ENCODE measurements at regions not wholly inside any gene's neighbourhood (a gene's known extent, or its start where the extent isn't known, plus 50 kb on each side); places are given as distances from the start of the nearest gene placed in this dataset.
"Not testable (repeated sequence)": the region's sequence is repeated elsewhere in the genome, so short reads cannot be mapped to it uniquely, and the experiment has no call there.

DNA sequence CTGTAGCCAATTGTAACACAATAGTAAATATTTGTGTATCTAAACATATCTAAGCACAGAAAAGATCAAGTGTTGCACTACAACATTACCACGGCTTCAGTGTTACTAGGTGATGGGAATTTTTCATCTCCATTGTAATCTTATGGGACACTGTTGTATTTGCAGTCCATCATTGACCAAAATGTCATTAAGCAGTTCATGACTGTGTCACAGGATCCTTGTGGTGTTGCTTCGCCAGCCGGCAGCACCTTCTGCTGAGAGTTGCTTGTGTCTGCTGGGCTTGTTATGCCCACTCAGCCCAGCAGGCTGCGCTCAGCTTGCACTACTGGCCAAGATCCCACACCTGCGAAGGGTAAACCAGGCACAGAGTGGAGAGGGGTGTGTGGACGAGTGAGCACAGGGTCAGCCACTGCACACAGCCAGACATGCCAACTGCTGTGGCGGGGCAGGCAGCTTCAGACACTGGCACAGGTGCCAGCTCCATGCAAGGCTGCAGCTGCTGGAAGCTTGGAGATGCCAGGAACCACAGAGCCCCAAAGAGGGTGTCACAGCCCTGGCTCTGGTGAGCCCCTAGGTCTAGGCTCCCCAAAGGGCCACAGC lies 273.7 kb downstream of the CETN3 start:
- no peak for DNase-seq (ENCODE audit: low read depth in 2 of 3, low spot score in 2 of 3)

DNA sequence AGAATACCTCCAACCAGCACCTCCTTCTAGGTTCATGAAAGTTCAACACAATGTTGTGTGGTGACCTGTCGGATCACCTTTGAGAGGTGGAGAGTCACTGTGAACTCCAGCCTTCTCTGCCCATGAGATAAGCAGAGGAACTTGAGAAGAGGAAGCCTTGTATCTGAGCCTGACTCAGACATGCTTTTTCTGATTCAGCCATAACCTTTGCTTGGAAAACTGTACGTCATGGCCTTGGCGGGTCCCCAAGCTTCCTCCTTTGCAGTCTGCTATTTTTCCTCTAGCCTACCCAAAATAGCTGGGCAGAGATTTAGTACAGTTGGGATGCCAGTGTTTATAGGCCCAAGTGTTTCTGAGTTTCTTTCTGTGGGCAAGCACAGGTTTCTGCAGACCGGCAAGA lies 274.7 kb downstream of the CETN3 start:
- DNase-seq (ENCODE audit: low read depth in 2 of 3, low spot score in 2 of 3), result no peak

DNA sequence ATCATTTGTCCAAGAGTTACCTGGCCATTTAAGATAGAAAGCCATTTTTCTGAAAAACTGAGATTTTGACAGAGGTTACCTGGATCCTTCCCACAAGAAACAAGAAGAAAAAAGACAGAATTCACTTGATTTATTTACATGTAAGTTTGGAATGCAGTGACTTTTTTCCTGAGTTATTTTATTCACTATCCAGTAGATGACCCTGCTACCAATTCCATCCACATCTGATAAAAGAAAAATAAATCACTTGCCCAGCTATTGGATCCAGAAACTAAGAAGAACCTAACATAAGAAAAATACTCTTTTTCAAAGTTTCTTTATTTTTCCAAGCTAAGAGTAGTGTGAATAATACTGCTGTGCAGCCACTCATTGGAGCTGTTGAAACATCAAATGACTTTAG lies 275.2 kb downstream of the CETN3 start:
- no peak for DNase-seq (ENCODE audit: low read depth in 2 of 3, low spot score in 2 of 3)

DNA sequence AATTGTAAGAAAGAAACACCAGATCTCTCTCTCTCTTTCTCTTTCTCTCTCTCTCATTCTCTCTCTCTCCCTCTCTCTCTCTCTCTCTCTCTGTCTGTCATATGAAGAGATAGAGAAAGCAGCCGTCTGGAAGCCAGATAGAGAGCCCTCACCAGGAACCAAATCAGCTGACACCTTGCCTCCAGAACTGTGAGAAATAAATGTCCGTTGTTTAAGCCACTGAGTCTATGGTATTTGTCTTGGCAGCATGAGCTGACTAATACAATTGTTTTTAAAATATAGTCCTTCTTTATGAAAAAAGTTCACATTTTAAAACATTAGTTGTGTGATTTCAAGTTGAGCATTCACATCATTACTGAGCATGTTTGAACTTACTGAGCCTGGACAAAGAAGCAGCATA lies 275.6 kb downstream of the CETN3 start:
- DNase-seq (ENCODE audit: low read depth in 2 of 3, low spot score in 2 of 3), result no peak

DNA sequence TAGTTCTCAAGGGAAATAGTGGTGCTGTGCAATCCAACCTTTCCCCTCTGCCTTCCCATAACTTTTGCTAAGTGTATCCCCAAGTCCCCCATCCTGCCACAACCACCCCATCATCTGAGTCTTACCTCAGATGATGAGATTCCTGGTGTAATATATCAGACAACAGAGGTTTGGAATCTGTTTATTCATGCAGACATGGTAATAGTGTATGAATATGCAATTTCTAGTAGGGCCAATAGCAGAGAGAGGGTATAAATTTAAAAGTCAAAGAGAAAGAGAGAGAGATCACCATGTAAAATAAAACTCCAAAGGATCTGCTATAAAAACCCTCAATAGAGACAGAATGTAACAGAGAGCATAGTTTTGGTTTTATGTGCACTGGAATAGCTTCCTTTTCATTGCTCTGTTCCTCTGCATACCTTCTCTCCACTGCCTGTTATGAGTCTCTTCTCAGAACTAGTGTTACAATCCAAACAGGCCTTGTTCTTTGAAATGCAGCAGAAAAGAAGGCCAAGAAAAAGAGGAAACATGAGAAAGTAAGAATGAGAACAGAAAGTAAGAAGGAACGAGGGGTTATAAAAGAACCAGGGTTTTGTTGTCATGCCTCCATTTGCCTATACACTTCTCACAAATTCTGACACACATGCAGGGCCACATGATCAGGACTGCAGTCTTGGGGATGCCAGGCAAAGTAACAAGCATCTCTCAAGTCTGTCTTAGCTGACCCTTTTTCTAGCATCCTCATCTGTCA lies 278.0 kb downstream of the CETN3 start:
- no peak for DNase-seq (ENCODE audit: low read depth in 2 of 3, low spot score in 2 of 3)

DNA sequence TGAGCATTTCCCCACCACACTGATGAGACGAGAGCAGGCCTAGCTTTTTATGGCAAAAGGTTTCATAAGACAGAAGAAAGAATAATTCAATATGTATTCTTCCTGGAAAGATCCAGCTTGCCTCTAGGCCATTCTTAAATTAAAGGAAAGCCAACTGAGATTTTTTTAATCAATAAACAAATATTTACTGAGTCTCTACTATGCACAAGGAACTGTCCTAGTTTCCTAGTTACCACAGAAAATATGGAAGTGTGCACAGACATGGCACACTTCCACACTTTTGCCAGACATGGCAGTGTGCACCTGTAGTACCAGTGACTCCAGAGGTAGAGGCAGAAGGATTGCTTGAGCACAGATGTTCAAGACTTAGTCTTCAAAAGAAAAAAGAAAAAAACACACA lies 281.0 kb downstream of the CETN3 start:
- DNase-seq (ENCODE audit: low read depth in 2 of 3, low spot score in 2 of 3), result no peak

DNA sequence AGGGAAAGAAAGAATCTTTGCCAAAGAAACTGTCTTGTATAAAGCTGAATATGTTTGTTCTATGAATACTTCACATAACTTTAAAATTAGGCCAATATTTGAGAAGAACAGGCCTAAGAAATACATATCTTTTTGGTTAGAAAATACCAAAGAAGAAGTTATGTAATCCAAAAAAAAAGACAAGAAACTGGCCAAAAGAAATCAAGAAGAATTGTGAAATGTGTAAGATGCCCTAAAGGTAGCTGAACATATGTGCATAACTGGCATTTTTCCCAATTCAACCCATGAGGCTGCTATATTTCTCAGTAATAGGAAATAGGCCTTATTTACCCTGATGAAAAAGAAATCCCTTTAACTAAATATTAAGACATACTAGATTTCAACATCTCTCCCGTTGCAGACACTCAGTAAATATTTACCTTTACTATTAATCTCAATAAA lies 290.0 kb downstream of the CETN3 start:
- DNase-seq (ENCODE audit: low read depth in 2 of 3, low spot score in 2 of 3), result no peak

DNA sequence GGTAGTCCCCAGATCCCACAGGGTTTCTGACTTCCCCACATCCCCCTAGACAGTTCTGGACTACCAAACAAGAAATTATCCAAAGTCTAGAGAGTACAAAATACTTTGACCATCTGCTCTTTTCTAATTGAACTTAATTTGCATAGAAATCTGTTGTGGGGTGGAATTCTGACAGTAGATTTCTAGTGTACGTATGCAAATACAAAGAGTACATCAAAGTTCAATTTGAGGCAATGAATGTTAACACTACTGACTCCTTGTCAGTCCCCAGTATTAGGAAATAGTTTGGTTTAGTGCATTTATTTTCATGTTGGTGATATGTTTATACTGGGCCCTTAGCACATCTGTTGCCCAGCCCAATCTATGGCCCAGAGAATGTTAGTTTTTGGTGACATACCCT lies 292.6 kb downstream of the CETN3 start:
- no peak for DNase-seq (ENCODE audit: low read depth in 2 of 3, low spot score in 2 of 3)

DNA sequence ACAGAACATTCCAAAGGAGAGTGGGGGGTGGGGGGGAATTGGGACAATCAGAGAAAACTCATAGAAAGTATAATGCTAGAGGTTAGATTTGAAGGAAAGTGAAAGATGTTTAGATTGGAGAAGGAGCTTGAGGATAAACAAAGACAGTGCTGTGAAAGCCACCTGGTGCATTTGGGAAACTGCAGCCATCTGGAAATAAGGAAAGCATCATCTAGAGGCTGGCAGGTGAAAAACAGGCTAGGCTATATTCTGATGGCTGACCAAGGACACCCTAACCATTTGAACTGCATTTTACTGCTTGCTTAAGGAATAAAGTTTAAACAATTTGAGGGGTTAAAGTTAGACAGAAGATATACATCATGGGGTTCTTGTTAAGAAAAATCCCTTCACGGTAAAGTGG lies 296.4 kb downstream of the CETN3 start:
- DNase-seq (ENCODE audit: low read depth in 2 of 3, low spot score in 2 of 3), result no peak

DNA sequence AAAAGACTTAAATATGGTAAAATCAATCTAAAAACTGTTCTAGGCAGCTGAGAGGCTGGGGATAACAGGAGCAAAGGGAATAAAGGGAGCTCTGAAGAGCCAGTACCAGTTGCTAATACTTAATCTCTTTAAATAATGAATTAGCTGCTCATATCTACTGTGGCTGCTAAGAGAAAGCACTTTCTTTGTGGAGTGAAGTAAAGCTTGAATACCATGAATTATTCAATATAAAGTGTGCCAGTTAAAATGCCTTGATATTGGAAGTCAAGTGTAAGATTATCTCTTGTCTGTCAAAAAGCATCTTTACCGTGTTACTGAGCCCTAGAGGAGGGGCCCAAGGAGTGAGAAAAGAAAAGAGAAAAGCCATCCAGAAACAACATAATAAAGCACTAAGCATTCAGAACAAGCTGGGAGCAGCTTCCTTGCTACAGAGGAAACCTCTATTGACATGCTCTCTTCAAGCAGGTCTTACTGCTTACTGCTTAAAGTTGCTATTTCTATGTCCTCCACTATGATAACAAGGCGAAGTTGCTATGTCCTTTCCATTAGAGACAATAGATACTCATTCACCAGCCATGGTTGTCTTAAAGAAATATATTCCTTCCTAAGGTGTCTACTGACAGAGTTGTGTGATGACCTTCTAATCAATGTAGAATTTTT lies 297.4 kb downstream of the CETN3 start:
- no peak for DNase-seq (ENCODE audit: low read depth in 2 of 3, low spot score in 2 of 3)

DNA sequence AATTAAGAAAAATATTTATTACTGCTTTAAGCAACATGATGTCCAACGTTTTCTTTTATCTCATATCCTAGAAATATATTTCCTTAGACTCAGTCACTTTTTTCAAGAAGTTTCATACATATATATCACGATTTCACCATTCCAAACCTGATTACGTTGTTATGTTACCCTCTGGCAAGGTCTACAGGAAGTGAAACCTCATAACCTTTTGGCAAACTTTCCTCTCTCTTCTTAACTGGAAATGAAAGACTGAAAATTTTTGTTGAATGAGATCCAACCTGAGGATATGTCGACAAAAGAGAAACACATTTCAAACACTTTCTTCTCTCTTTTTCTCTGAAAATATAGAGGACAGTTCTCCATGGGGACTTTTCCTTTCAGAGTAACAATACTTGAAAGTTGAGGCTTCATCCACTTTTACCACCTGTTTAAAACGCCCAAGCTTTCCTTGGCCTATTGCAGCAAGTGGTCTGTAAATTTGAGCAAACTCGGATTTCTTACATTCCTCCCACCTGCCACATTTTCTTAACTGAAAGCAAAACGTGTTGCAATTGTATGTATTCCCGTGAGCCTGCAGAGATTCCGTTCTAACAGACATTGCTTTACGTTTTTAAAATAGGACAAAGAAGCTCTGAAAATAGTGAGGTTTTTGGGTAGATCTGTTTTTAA lies 298.1 kb downstream of the CETN3 start:
- no peak for DNase-seq (ENCODE audit: low read depth in 2 of 3, low spot score in 2 of 3)

DNA sequence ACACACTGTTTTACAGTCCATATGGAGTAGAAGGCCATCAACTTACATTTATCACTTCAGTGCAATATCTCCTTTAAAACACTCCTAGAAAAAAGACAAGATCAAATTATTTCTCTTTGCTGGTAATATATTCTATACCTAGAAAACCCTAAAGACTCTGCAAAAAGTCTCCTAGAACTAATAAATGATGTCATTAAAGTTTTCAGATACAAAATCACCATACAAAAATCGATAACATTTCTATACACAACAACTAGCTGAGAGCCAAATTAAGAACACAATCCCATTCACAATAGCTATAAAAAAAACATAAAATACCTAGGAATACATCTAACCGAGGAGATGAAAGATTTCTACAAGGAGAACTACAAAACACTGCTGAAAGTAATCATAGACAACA lies 300.3 kb downstream of the CETN3 start:
- DNase-seq (ENCODE audit: low read depth in 2 of 3, low spot score in 2 of 3), result no peak

DNA sequence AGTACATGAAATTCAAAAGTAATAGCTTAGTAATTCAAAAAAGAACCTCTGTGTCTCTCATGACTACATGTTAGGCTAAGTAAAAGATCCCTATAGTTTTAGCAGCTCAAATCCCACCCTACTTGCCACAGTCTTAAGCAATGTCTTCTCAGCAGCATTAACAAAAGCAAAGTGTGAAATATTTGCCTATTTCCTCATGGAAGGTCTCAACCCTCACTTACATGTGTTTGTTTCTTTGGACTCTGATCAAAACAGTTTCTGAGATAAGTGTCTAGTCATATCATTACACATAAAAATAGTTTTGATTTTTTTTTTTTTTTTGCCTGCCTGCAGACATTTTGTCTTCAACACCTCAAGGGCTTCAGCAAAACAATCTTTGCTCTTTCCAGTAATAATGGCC lies 310.5 kb downstream of the CETN3 start:
- DNase-seq (ENCODE audit: low read depth in 2 of 3, low spot score in 2 of 3), result no peak

DNA sequence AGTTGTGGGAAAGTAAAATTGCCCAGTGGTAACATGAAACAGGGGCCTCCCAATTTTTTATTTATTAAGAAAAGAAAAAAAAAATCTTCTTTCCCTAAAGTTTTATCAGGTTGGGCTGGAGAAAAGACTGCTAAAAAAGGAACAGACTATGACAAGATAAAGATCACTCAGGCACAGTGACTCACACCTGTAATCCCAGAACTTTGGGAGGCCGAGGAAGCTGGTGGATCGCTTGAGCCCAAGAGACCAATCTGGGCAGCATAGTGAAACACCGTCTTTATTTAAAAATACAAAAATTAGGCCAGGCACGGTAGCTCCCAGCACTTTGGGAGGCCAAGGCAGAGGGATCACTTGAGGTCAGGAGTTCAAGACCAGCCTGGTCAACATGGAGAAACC lies 312.5 kb downstream of the CETN3 start:
- DNase-seq (ENCODE audit: low read depth in 2 of 3, low spot score in 2 of 3), result no peak

DNA sequence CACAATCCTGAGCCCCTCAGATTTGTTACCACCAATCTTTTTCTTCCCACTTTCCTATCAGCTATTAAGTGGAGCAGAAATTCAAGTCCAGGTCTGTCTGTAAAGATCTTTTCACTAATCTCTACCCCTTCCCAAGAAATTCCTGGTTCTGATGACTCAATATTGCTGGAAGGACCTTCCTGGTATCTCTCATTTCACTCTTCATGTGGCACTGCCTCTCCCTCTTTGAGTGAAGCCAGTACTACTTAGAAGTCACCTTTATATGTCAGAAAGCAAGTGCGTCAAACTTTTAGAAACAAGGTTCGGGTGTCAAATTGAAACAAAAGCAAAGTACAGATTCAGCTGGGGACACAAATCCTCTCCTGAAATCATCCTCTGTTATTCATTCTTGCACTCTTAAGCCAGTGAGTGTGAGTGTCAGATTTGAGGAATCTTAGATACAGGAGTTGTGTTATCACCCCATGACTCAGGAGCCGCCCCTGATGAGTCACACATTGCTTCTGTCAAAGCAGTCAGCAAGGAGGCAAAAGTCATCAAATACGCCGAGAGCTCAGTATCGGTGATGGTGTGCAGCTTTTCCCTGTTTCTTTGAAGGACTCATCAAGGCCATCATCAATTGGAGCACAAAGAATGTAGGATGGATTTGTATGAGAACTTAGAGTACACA lies 313.0 kb downstream of the CETN3 start:
- no peak for DNase-seq (ENCODE audit: low read depth in 2 of 3, low spot score in 2 of 3)

DNA sequence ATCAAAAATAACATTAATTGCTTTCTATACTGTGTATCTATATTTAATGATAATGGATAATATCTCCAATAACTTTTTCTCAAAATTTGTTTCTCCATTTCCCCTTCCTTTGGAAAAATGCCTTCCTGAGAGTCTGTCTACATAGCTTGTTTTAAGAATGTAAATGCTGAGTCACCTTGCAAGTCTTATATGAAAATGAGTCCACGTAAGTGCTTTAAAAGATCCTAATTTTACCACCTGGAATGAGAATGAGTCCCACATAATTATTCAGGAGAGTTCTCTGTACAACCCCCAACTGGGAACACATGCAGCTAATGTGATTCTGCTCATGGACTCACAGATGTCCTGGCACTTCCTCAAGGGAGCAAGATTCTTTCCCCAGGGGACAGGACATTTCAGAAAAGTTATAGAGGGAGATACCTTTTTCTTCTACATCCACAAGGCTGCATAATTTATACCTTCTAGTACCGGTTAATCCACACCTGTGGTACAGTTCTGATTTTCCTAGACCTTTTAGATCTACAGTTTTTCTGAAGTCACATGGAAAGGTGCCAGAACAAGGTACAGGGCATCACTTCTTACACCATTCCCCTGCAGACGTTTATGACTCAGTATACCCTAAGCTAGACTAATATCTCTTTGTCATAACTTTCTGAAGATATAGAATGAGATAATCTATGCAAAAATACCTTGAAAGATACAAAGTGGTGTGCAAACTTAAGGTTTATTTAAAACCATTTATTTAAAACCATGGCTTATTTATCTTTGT lies 314.1 kb downstream of the CETN3 start:
- DNase-seq (ENCODE audit: low read depth in 2 of 3, low spot score in 2 of 3), result no peak

DNA sequence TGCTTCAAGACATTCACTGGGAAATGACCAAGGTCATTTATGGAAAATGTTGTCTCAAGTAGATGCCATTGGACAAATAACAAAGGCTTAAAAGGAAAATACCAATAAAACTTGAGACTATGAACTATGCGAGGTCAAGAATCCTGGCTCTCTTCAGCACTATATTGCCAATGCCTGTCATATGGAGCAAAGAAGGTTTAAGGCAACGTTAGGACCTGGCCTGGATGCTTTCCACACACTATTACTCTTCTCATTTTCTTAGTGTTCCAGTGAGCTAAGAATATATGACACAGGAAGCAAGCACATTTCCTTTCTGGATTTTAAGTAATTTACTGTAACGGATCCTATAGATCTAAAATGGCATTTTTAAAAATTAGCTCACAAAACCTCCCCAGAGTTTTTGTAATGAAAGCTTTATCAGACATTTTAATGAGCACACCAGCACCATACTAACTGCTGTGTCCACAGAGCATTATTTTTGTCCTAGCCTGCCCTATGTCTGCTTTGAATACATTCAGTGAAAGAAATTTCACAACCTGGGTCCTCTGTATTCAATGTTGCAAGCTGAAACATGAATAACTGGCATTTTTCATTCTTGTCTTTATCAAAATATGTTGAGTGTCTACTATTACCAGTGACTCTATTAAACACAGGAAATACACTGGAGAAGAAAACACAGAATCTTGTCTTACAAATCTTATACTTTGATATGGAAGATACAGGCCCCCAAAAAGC lies 315.6 kb downstream of the CETN3 start:
- no peak for DNase-seq (ENCODE audit: low read depth in 2 of 3, low spot score in 2 of 3)

DNA sequence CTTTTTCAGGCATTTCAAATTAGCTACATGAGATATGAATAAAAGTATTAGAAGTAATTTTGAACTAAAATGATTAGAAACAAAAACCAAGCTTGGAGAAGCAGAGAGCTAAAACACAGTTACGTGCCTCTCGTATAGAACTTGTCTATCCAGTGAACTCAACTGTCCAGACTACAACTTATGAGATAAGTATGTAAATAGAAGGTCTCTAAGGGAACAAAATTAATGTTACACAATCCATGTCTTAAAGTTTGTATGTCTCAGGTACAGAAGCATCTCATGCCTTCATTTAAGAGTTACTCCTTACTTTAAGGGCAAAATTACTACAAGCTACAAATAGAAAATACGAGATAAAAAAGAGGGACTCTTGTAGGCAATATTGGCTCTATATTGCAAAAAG lies 316.8 kb downstream of the CETN3 start:
- DNase-seq (ENCODE audit: low read depth in 2 of 3, low spot score in 2 of 3), result no peak

DNA sequence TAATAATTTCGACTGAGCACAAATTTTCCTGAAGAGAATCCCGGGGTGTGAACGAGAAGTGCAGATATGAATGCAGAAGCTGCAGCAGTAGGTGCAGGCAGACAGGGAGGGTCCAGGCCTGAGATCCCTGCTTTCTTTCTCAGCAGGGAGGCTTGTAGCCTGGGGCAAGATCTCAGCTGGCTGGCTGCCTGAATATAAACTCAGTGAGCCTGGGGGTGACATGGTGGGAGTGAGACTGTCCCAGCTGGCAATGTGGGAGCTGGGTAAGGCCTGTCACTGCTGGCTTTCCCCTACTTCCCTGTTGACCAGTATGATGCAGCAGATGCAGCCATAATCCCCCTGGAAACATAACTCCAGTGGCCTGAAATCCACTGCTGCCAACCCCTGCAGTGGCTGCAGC lies 325.2 kb downstream of the CETN3 start:
- DNase-seq (ENCODE audit: low read depth in 2 of 3, low spot score in 2 of 3), result no peak

DNA sequence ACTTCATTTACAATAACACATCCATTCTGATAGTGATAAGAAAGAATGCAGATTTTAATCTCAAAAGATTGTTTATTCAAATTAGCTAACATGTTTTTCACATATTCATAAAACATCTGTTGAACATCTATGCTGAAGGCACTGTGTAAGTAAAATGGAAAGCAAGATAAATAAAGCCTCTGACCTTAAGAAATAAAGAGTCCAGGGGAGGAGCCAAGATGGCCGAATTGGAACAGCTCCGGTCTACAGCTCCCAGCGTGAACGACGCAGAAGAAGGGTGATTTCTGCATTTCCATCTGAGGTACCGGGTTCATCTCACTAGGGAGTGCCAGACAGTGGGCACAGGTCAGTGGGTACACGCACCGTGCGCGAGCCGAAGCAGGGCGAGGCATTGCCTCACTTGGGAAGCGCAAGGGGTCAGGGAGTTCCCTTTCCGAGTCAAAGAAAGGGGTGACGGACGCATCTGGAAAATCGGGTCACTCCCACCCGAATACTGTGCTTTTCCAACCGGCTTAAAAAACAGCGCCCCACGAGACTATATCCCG lies 336.5 kb downstream of the CETN3 start:
- not testable (repeated sequence) for DNase-seq (ENCODE audit: low read depth in 2 of 3, low spot score in 2 of 3)

Data from activated CD8-positive, alpha-beta memory T cell treated with anti-CD3 and anti-CD28 coated beads for 48 hours (primary cell).